GM21786 (cell line): ENCODE measurements at regions not wholly inside any gene's neighbourhood (a gene's known extent, or its start where the extent isn't known, plus 50 kb on each side); places are given as distances from the start of the nearest gene placed in this dataset.

Experiments
- ATAC-seq: cut with Tn5 transposase; IDR thresholded peaks from one replicate; pipeline ENCODE4 v1.9.1; 2021; ENCODE audit not compliant: unreplicated experiment

DNA sequence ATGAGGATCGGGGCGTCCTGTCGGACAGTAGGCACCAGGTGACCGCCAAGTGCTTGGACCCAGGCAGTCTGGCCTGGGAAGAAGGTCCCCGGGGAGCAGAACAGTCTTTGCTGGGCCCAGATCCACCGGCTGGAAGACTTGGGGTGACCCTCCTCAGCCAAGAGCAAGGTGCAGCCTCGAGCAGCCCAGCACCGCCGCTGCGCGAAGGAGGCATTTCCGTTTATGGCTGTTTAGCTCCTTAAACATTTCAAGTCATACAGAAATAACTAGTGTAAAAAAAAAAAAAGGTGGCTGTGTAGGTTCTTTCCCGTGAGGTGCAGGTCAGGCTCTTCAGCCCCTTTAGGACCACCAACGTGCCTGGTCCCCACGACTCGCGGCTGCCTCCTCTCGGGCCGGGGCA is 370.2 kb downstream of the CMPK2 start:
- ATAC-seq, result no peak

DNA sequence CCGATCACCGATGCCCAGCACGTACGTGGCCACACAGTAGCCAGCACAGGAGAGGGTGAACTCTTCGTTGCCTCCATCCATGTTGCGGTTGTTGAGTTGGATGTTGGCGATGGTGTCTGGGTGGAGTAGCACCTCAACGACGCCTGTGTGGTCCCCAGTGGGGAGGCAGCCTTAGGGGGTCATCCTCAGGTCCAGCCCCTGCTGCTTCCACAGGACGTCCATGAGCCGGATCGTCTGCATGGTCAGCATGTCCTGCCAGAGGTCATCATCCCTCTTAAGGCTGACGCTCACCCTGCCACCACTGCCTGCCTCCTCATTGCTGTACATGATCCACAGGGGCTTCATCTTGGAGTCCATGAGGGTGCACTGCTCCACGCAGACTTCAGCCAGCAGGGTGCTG is 369.3 kb downstream of the CMPK2 start:
- ATAC-seq, result no peak

DNA sequence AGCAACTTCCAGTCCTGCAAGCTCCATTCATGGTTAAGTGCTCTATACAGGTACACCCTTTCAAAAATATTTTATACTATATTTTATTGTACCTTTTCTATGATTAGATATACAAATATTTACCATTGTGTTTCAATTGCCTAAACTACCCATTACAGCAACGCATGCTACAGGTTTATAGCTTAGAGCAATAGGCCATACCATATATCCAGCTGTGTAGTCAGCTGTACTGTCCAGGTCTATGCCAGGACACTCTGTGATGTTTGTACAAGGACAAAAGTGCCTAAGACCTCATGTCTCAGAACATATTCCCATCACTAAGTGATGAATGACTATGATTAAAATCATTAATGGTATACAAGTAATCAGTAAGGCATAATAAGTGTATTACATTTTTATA is 368.7 kb downstream of the CMPK2 start:
- no peak for ATAC-seq

DNA sequence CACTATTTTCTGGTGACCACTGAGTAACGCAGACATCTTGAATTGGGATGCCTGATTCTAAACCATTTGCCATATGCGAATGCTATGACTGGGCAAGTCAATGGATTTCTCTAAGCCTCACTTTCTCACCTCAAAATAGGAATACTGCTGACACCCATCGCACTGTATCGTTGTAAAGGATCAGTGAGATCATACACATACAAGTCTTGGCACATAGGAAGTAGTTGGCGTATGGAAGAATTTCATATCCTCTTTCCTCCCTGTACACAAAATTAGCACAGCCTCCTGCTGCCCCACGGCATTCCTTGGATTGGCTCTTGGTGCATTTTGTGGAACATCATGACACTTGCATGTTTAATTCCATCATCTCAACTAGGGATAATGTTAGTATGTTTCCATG is 366.9 kb downstream of the CMPK2 start:
- ATAC-seq, result no peak

DNA sequence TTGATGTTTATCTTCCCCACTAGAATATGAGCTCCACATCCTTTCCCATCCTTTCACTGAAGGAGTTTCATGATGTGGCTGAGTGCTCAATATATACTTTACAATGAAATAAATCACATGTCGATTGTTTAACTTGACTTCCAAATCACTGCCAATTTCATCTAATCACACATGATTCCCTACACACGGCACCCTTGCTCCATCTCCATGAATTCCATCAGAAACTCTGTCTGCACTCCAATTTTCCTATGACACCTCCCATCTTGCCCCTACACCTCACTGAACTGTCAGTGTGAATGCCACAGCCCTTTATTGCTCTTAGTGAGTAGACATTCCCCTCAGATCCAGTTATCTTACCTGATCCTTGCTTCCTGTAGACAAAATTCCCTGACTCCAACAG is 366.0 kb downstream of the CMPK2 start:
- no peak for ATAC-seq

DNA sequence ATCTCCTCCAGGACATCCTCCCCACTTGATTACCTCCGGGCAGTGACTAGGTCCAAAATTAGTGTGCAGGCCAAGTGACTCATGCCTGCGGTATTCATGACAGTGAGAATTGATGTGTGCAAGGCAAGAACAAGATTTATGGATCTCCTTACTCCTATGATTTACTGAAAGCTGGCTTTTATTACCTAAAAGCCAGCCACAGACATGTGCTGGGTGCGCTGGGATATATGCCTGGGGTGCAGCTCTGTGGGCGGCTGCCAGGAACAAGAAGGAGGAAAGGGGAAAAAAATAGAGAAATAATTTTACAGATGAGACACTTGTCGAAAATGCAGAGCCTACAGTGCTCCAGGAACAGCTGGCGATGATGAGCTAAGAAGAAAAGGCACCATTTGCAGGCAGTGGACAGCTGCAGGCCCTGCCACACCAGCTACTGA is 359.3 kb downstream of the CMPK2 start:
- no peak for ATAC-seq

DNA sequence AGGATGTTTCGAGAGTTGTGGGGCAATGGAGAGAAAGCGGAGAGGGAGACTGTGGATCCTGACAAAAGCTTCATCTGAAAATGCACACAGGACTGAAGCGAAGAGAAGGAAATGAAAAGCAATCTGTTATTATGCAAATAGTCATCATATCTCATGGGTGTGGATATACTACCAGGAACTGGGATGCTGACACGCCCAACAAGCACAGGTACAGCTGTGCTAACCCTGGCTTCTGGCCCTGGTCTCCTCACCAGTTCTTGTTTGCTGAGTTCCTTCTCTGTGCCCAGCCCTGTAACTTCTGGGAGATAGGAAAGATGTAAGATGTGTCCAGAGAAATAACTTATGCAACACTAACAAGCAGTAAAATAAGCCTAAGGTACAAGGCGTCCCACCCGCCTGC is 358.8 kb downstream of the CMPK2 start:
- no peak for ATAC-seq

DNA sequence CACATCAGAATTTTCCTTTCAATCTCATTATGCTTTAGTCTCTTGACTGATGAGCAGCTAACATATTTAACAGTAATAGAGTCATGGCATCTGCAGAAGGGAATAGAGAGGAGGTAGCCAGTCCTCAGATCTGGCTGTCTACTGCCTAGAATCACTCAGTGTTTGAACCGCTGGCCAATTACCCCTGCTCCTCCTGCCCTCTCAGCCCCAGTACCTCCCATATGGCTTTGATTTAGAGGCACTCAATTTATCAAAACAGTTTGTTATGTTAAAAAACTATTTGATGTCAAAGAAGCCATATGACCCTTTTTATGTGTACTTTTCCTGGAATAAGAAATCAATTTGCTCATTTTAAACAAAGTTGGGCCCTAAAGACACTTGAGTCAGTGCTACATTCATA is 355.2 kb downstream of the CMPK2 start:
- no peak for ATAC-seq

DNA sequence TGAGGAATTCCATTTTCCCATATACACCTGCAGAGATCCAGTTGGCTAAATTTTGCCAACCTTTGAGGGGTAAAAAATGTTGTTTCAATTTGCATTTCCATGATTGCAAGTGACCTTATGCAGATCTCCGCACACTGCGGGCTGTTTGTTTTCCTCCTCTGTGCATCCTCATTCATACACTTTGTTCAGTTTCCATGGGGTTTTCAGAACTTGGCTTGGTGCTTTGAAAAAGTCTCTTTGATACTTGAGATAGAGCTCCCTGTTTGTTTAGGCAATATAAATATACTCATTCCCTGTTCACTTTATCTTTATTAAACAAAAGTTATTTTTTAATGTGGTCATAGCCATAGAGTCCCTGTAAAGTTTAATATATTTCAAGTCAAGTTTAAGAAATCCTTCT is 353.1 kb downstream of the CMPK2 start:
- no peak for ATAC-seq

DNA sequence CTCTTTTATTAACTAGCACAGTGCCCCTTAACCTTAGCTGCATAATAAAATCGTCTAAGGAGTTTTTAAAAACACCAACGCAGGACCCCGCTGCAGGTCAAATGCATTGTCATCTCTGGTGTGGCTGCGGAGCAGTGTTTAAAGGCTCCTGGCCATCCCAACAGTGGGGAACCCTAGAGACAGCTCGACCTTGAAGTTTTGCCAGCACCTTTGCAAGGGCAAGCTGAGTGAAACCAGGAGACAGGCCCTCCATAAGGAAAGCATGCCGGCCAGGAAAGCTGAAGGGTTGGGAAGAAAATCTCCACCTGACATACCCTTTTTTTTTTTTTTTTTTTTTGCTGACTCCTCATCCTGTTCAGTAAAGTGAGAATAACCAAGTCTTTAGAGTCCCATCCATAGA is 349.0 kb downstream of the CMPK2 start:
- ATAC-seq, result no peak

DNA sequence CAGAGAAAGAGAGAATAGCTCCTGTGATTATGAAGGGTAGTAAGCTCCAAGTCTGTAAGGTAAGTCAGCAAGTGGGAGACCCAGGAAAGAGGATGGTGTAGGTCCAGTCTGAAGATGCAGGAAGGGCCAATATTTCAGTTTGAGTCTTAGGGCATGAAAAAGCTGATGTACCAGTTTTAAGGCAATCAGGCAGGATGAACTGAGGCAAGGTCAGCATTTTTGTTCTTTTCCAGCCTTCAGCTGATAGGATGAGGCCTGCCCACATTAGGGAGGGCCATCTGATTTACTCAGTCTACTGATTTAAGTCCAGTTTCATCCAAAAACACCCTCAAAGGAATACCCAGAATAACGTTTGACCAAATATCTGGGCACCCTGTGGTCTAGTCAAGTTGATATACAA is 347.3 kb downstream of the CMPK2 start:
- ATAC-seq, result no peak

DNA sequence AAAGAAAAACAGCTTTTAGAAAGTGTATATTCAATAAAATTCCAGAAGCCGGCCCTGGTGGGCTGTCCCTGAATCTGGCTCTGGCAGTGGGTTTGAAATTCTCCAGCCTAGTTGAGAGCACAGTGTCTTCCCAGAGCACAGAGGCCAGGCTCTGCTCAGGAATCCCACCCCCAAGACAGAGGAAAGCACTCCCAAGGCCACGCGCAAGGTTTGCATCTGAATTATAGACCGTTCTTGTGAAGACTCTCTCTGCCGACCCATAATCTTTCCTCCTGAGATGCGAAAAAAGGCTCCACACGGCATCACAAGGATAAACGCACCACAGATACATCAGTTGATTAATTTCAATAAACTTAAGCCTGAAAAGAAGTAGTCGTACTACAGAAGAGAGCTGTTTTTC is 342.2 kb downstream of the CMPK2 start:
- ATAC-seq, result no peak

DNA sequence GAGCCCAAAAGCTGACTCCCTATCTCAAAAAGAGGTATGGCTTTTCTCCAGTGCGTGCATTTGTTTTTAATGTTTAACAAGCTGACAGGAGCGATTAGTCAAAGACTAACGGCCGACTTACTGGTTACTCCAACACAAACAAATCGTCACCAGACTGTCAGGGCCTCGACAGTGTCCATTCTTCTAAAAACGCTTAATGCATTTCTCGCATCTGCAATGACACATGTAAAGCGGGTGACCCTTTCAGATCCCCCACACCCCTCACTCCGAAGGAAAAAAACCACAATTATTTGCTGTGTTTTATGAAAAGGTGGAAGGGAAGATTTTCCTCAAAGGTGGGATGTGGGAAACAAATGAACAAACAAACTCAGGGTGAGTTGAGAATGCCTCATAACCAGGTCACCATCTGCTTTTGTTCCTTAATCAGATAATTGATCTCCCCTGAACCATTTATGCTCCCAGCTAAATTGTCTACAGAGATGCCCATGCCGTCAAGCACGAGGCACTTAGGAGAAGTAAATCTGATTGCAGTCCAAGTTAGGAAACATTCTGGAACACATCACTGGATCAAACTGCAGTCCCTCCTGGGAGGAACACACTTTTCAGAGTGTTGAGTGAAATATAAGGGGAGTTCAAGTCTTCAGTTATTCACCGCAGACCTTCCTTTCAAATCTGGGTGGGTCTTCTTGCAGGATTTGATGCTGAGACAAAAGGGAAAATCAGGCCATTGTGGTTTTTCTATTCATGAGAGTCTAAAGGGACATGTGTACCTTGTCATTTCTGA is 340.8 kb downstream of the CMPK2 start:
- no peak for ATAC-seq

DNA sequence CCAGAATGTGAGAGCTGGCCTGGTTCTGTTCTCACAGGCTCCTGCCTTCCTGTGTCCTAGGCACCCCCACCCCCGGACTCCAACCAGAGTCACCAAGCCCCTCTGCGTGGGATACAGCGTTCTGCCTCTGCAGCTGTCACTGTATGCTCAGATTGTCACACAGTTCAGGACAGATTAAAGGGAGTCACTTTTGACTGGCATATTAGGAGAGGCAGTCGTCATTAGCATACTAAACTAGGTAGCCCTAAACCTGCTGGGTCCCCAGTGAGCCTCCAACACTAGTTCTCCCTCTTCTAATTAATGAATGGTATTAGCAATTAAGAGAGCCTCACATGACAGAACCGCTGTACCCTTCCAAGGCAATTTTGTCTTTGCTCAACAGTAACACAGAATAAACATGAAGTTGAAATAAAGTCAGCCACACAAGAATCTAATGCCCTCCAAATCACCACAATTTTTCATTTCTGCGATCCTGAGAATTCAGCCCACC is 340.2 kb downstream of the CMPK2 start:
- ATAC-seq, result no peak

DNA sequence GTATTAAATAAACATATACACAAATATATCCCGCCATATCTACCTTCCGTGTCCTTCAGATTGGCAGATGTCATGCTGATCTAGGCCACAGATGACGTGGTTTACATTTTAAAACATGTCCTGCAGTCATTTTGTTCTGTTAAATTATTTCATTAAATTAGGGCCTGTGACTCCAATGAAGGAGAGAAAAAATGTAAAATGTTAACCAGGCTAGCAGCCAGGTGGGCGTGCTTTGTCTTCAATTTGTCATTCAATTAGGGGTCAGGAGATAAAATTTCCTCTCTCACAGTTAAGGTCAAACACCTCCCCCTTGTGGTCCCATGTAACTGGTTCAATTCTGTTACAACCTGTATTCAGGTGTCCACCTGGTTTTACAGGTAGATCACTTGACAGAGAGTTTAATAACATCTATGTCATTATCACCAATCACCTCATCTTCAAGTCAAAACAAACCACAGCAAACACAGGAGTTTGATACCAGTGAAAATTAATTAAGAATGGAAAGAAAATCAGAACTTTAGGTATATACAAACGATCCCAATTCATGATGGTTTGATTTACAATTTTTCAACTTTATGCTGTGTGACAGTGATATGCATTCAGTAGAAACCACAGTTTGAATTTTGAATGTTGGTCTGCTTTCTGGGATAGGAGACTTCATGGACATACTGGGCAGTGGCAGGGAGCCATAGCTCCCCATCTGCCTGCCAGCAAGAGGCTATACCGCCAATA is 339.4 kb downstream of the CMPK2 start:
- ATAC-seq, result no peak

DNA sequence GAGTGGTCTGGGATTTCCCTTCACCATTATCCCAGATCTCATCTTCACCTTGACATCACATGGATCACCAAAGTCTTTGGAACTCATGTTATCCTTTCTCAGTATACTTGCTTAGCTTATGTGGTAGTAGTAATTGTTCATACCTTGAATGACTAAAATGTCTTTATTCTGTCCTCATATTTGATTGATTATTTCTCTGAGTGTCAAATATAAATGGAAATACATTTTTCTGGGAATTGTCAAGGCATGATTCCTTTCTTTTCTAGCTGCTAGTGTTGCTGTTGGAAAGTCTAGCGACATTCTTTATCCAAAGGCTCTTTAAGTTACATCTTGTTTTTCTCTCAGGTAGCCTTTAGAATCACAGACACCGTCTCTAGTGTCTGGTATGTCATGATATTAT is 334.4 kb downstream of the CMPK2 start:
- ATAC-seq, result no peak

DNA sequence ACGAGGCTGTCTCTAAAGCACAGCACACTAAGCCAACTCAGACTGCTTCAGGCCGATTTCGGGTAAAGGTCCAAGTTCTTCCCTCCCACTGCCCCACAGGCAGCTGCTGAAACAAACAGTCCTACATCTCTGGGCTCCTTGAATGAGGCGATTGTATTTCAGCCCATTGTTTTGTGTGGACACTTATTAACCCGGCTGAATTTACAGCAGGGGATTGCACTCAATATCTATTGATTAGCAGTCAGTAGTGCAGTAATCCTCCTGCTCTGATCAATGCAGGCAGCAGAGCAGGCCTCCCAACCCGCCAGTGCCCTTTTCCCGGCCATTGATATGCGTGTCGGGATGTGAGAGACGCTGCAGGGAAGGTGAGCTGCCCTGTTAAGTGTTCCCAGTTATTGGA is 330.1 kb downstream of the CMPK2 start:
- ATAC-seq, result no peak

DNA sequence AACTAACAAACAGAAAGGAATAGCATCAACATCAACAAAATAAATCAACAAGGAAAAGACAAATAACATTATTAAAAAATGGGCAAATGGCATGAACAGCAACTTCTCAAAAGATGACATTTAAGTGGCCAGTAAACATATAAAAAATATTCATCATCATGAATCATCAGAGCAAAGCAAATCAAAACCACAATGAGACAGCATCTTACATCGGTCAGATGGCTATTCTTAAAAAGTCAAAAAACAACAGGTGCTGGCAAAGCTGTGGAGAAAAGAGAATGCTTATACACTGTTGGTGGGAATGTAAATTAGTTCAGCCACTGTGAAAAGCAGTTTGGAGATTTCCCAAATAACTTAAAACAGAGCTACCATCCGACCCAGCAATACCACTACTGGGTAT is 327.1 kb downstream of the CMPK2 start:
- ATAC-seq, result no peak

DNA sequence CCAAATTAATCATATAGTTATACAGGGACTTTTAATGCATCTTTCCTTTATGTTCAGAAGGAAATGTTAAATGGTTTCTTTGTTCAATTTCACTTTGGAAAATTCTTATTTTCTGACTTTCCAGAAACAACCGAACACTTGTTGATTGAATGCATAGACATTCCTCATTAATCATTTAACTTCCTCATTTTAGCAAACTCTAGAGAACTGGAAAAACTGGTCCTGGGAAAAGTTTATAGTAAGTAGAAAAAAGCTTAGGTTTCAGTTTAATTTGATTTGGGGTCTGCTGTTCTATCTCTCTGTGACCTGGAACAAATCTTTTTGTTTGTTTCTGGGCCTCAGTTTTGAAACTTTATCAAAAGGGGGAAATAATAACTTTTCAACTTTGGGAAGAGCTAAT is 320.4 kb downstream of the CMPK2 start:
- no peak for ATAC-seq

DNA sequence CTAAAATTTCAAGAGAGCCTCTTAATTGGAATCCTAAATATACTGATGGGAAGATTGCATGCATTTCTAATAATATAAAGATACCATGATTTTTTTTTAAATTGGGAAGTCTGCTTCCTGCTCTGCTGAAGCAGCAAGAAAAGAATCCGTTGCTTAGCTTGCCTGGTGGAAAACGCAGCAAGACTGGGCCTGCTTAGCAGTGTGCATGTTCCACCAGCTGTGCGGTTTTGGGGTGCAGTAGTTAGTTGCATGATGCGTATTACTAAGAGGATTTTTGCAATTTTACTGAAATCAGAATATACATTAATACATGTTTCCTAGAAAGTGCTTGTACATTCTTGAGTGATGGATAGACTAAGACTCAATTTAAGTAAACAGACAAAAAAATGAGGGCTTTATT is 319.9 kb downstream of the CMPK2 start:
- no peak for ATAC-seq

DNA sequence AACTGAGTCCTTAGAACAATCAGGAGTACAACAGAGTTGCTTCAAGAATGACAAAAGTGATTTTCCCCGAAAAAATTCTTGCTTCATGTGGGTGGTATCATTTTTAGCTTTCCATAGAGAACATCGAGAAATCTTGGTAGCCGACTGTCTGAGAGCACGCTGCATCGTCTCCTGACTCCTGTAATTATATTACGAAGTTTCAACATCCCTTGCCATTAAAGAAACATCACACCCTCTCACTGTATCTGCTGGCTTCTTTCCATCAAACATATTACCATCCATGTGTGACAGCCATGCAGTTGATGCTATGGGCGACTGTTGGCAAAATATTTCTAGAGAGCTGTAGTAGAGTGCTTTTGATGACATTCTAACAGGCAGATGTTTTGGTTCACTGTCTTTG is 311.2 kb downstream of the CMPK2 start:
- no peak for ATAC-seq

DNA sequence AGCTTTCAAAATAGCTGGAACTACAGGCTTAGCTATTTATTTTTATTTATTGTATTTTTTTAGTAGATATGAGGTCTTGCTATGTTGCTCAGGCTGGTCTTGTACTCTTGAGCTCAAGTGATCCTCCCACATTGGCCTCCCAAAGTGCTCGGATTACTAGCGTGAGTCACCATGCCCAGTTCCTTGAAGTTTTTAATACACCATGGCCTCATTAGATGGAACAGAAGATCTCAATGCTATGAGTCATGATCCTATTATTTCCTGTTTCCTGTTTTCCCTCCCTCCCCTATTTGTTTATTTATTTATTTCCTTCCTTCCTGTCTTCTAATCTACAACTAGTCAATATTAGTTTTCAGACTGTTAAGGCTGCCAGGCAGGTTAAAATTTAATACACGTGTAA is 309.0 kb downstream of the CMPK2 start:
- ATAC-seq, result no peak

DNA sequence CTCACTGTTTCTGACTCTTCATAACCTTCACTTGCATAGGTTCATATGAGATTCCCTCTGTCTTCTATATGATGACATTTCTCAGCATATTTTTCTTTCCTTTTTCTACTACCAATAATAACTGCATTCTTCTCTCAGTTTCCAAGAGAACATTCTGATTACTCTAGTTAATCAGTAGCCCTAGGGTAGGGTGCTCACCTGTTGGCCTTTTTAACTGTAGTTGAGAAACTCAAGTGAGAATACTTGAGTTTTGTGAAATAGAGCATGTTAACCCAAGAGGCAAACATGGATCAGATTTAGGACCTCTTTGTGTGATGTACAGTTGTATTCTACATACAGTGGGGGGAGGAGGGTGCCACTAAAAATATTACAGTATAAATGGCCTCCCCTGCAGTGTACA is 308.0 kb downstream of the CMPK2 start:
- no peak for ATAC-seq
